Right atrium auricular region (tissue), 2 donors: ENCODE measurements at regions not wholly inside any gene's neighbourhood (a gene's known extent, or its start where the extent isn't known, plus 50 kb on each side); places are given as distances from the start of the nearest gene placed in this dataset.
"Not testable (repeated sequence)": the region's sequence is repeated elsewhere in the genome, so short reads cannot be mapped to it uniquely, and the experiment has no call there.

Source experiments
- DNase-seq: peaks from one replicate; pipeline ENCODE4 v3.0.0-alpha.2; 2019; ENCODE audit warnings: low spot score
- H3K27ac ChIP-seq, 2 donors: fragments of 200-600 bp; sonication (generic); 1 replicate in 1 of 2; 2 replicates in 1 of 2; pipeline ENCODE4 v1.5.1; 2016 to 2019
- H3K27me3 ChIP-seq, 2 donors: fragments of 200-600 bp; sonication (generic); one replicate each; pipeline versions ENCODE4 v1.5.1 to v1.6.0; 2017 to 2019
- H3K36me3 ChIP-seq: fragments of 200-600 bp; sonication (generic); one replicate; pipeline ENCODE4 v1.5.1; 2016
- H3K4me1 ChIP-seq, 2 donors: fragments of 200-600 bp; sonication (generic); one replicate each; pipeline versions ENCODE4 v1.5.1 to v1.6.0; 2017 to 2019
- H3K4me3 ChIP-seq, 2 donors: fragments of 200-600 bp; sonication (generic); 1 replicate in 1 of 2; 2 replicates in 1 of 2; pipeline ENCODE4 v1.5.1; 2017 to 2019; ENCODE audit warnings: mild to moderate bottlenecking in 1 of 2, moderate library complexity in 1 of 2
- H3K9me3 ChIP-seq, 2 donors: fragments of 200-600 bp; sonication (generic); one replicate each; pipeline ENCODE4 v1.5.1; 2019
- TF ChIP-seq, protein P1 (sequence below), 2 donors: fragments of 200-600 bp; sonication (generic); IDR thresholded peaks; one replicate each; pipeline ENCODE4 v1.5.1; 2019; ENCODE audit warnings: antibody characterized with exemption in 2 of 2

DNA sequence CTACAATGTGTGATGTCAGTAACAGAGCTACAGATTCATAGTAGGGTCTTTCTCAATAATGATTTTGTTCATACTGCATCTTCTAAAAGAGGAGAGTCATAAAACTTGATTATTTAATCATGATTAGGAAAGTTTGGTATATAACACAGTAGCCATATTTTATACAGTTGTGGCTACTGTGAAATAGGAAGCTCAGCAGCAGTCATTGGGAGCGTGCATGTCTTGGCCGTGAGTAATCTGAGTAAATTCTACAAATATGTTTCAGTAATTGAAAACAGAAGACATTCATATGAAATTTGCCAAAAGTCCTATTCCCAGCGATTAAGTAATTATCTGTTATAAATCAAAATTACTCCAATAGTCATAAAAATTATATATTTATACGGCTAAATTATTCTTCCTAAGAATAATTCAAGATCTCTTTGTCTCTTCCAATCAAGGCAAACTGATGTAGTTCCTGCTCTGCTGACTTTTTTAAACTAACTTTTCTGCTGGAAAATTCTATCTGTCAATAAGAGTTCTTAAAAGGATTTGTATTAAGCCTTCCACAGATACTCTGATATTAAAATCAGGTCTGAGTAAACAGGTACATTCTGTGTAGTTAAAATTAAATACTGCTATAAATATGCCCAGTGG is 723.6 kb upstream of the CDH18 start:
- not testable (repeated sequence) for H3K9me3 ChIP-seq, H3K4me3 ChIP-seq, DNase-seq, H3K4me1 ChIP-seq, H3K27ac ChIP-seq, H3K36me3 ChIP-seq, H3K27me3 ChIP-seq

DNA sequence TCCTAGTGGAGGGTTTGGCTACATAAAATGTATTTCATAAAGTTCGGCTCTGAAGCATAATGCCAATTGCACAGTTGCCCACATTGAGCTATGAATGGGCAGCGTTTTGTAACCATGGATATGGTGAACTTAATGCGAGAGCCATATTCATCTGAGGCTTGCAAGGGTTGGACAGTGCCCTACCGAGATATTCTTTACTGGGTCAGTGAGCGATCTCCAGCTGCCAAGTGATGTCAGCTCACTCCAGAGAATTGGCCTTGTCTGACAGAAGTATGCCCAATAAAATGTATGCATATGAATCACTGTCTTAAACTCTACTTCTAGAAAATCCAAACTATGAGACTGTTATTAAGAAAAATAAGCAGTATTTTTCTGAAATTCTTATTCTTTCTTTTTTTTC is 719.6 kb upstream of the CDH18 start:
- not testable (repeated sequence) for H3K27me3 ChIP-seq, H3K27ac ChIP-seq, H3K9me3 ChIP-seq, H3K4me1 ChIP-seq, DNase-seq, H3K36me3 ChIP-seq, H3K4me3 ChIP-seq

DNA sequence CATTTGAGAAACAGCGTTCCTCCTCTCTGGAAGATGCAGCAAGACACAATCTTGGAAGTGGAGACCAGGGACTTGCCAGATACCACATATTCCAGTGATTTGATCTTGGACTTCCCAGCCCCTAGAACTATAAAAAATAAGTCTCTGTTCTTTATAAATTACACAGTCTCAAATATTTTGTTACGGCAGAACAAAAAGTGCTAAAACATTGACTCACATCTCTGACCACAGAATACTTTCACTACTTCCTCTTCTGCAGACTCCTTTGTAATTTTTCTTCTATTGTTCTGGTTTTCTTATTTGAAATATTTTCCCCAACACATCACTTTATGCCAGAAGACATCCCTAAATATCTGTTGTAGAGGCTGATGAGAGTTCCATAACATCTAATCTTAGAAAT is 706.1 kb upstream of the CDH18 start:
- Histone ChIP-seq H3K27me3 (no peaks in the 10 kb centered on the region), H3K36me3 (no peaks in the 10 kb centered on the region), H3K27ac (no peak overlapping the region), H3K4me1 (no peaks in the 10 kb centered on the region), H3K4me3 (no peak overlapping the region), H3K9me3 (no peaks in the 10 kb centered on the region)
- DNase-seq, result no peak
- TF ChIP-seq, protein P1, sequence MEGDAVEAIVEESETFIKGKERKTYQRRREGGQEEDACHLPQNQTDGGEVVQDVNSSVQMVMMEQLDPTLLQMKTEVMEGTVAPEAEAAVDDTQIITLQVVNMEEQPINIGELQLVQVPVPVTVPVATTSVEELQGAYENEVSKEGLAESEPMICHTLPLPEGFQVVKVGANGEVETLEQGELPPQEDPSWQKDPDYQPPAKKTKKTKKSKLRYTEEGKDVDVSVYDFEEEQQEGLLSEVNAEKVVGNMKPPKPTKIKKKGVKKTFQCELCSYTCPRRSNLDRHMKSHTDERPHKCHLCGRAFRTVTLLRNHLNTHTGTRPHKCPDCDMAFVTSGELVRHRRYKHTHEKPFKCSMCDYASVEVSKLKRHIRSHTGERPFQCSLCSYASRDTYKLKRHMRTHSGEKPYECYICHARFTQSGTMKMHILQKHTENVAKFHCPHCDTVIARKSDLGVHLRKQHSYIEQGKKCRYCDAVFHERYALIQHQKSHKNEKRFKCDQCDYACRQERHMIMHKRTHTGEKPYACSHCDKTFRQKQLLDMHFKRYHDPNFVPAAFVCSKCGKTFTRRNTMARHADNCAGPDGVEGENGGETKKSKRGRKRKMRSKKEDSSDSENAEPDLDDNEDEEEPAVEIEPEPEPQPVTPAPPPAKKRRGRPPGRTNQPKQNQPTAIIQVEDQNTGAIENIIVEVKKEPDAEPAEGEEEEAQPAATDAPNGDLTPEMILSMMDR (IDR thresholded peaks at IDR 0.05), result no peak

DNA sequence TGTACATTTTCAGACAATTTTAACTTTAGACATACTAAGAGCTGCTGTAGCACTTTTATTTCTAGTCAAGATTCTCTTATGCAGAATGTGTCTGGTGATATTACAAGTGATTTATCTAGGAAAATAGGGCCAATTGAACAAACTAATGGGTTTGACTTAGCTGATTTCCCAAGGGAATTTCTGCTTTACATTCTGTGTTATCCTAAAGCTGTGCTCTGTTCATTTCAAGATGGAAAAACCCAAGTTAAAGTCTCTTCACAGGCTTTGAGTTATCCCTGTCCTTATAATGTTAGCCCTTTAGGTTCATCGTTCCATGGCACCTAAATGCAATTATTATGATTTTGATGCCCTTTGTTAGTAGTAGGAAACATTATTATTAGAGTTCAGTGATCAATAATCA is 704.9 kb upstream of the CDH18 start:
- no peaks in the 10 kb centered on the region for H3K27me3 ChIP-seq
- no peaks in the 10 kb centered on the region for H3K4me1 ChIP-seq
- H3K36me3 ChIP-seq, result no peaks in the 10 kb centered on the region
- H3K9me3 ChIP-seq, result no peaks in the 10 kb centered on the region
- TF ChIP-seq, protein P1 (IDR thresholded peaks at IDR 0.05), result no peak
- no peak overlapping the region for H3K27ac ChIP-seq
- no peak for DNase-seq
- H3K4me3 ChIP-seq, result no peak overlapping the region

DNA sequence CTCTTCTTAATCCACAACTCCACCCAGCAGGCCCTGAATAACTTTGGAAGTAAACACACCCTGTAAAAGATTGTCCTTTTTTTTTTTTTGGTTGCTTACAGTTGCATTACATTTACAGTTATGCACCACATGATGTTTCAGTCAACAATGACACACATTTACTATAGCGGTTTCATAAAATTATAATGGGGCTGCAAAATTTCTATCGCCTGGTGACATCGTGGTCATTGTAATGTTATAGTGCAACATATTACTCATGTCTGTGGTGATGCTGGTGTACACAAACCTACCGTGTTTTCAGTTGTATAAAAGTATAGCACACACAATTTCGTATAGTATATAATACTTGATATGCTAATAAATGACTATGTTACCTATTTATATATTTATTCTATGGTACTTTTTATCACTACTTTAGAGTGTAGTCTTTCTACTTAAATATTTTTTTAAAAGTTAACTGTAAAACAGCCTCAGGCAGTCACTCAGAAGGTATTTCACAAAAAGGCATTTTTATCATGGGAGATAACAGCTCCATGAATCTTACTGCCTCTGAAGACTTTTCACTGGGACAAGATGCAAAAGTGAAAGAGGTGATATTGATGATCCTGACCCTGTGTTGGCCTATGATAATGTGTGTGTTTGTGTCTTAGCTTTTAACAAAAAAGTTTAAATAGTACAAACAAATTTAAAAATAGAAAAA is 695.4 kb upstream of the CDH18 start:
- H3K4me3 ChIP-seq, result no peak overlapping the region
- TF ChIP-seq, protein P1 (IDR thresholded peaks at IDR 0.05), result no peak
- no peaks in the 10 kb centered on the region for H3K9me3 ChIP-seq
- H3K4me1 ChIP-seq, result no peaks in the 10 kb centered on the region
- DNase-seq, result no peak
- H3K27ac ChIP-seq, result no peak overlapping the region
- H3K27me3 ChIP-seq, result no peaks in the 10 kb centered on the region
- no peaks in the 10 kb centered on the region for H3K36me3 ChIP-seq

DNA sequence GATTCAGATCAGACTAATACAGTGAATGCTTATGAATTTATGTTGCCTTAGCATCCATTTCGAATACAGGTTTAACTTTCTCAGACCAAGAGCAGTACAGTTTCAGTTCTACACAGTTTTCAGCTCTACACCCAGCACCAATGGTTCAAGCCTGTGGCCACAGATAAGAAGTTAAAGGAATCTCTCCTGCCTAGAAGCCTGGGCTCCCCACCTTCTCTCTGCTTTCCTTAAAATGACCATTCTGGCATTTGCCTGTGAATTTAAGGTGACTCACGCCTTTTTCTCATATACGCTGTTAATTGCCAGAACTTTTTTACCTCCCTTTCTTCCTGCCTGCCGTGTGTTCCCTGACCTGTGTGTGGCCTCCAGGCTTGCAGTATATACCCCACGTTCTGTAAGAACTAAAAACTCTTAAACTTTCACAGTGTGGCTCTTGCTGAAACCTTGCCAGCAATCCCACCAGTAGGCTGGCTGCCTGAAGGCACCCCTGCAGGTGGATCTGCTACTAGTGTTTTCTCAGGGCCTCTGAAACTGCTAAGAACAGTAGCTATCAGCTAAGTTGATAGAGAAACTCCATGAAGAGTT is 692.8 kb upstream of the CDH18 start:
- H3K9me3 ChIP-seq, result no peaks in the 10 kb centered on the region
- H3K36me3 ChIP-seq, result no peaks in the 10 kb centered on the region
- TF ChIP-seq, protein P1 (IDR thresholded peaks at IDR 0.05), result no peak

More for the DNA sequence above, 692.8 kb upstream of the CDH18 start:
- H3K27me3 ChIP-seq, result no peaks in the 10 kb centered on the region
- no peaks in the 10 kb centered on the region for H3K4me1 ChIP-seq
- no peak for DNase-seq
- no peak overlapping the region for H3K4me3 ChIP-seq
- H3K27ac ChIP-seq, result no peak overlapping the region
